CD4-positive, alpha-beta T cell treated with Interleukin-1 beta for 1 hour (primary cell): ENCODE measurements at regions not wholly inside any gene's neighbourhood (a gene's known extent, or its start where the extent isn't known, plus 50 kb on each side); places are given as distances from the start of the nearest gene placed in this dataset.

Source experiments
- DNase-seq, 2 donors: peaks; one replicate each; pipeline ENCODE4 v3.0.0-alpha.2; 2020 to 2022

- DNase-seq = no peak
These were observed 50.6 kb upstream of the IKZF2 start for GRCh38 chr2:213202011-213202410.

- DNase-seq = no peak
These were observed 54.5 kb upstream of the IKZF2 start for GRCh38 chr2:213205944-213206343.

GRCh38 chr2:213213186-213213585, 61.8 kb upstream of the IKZF2 start:
- DNase-seq = no peak

- DNase-seq = no peak
These were observed 62.8 kb upstream of the IKZF2 start for GRCh38 chr2:213214209-213214608.

GRCh38 chr2:213216461-213216860, 65.0 kb upstream of the IKZF2 start:
- DNase-seq = no peak

- no peak for DNase-seq
These were observed 64.4 kb upstream of the SPAG16 start for GRCh38 chr2:213219816-213220215.

- no peak for DNase-seq
These were observed 63.2 kb upstream of the SPAG16 start for GRCh38 chr2:213220967-213221603.

- no peak for DNase-seq
These were observed 62.3 kb upstream of the SPAG16 start for GRCh38 chr2:213221957-213222356.

GRCh38 chr2:213224366-213224765, 59.9 kb upstream of the SPAG16 start:
- DNase-seq = no peak

- no peak for DNase-seq
These were observed 58.4 kb upstream of the SPAG16 start for GRCh38 chr2:213225866-213226265.

- DNase-seq = peak in 1 of 2 donors; percentile 7
These were observed 56.8 kb upstream of the SPAG16 start for GRCh38 chr2:213227458-213227857.

- no peak for DNase-seq
These were observed 55.6 kb upstream of the SPAG16 start for GRCh38 chr2:213228638-213229037.

- DNase-seq = no peak
These were observed 54.5 kb upstream of the SPAG16 start for GRCh38 chr2:213229814-213230213.

- DNase-seq = no peak
These were observed 52.3 kb upstream of the SPAG16 start for GRCh38 chr2:213231966-213232365.

- DNase-seq = peak; percentile 48 to 73
These were observed 51.4 kb upstream of the SPAG16 start for GRCh38 chr2:213232649-213233437.

GRCh38 chr2:213233438-213234330, 50.6 kb upstream of the SPAG16 start:
- DNase-seq = no peak
